HG03095 (cell line): ENCODE measurements at regions not wholly inside any gene's neighbourhood (a gene's known extent, or its start where the extent isn't known, plus 50 kb on each side); places are given as distances from the start of the nearest gene placed in this dataset.
"Not testable (repeated sequence)": the region's sequence is repeated elsewhere in the genome, so short reads cannot be mapped to it uniquely, and the experiment has no call there.

ENCODE experiments used
- ATAC-seq: cut with Tn5 transposase; IDR thresholded peaks from one replicate; pipeline ENCODE4 v1.9.1; 2021; ENCODE audit warnings: moderate library complexity; ENCODE audit not compliant: unreplicated experiment

GRCh38 chr4:119437515-119437914 is 115.6 kb upstream of the FABP2 start:
- ATAC-seq = not testable (repeated sequence)

DNA sequence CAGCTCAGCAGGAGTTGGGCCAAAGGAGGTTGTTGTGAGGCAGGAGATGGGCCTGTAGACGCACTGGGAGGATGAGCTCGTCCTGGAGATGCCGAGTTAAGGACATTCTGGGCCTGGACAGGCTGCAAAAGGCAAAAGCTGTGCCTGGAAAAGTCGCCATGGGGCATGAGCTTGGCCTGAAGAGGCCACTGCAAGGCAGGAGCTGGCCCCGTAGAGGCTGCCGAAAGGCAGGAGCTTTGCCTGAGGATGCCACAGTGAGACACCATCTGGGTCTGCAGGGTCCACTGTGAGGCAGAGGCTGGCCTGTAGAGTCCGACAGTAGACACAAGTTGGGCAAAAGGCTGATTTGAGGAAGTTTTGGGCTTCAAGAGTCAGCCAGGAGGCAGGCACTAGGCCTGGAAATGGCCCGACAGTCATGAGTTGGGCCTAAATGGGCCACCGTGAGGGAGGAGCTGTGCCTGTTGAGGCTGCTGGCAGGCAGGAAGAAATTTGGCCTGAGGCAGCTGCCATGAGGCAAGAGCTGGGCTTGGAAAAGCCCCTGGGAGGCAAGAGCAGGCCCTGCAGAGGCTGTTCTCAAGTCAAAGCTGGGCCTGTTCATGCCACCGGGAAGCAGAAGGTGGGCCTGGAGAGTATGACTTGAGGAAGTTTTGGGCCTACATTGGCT is 86.8 kb upstream of the FABP2 start:
- not testable (repeated sequence) for ATAC-seq

- not testable (repeated sequence) for ATAC-seq
Measured at GRCh38 chr4:119406721-119407460, 85.0 kb upstream of the FABP2 start.

- ATAC-seq = not testable (repeated sequence)
Measured at GRCh38 chr4:119406041-119406440, 84.1 kb upstream of the FABP2 start.

- ATAC-seq = peak; percentile 80
Measured at GRCh38 chr4:119402322-119403308, 80.7 kb upstream of the FABP2 start.

DNA sequence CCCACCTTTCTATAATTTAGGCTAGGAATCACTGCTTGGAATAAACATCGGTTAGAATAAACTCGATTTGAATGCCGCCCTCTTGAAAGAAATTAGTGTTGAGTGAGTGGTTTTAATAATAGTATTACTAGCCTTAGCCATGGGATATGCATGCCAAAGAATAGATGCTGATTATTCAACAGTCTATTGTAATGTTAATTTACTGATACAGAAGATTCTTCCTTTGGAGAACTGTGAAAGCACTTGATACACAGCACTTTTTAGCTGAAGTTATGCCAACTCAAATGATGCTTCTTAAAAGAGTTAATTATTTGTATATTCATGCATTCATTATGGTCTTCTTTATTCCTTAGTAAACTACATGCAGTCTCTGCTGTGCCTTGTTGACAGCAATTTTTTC is 73.8 kb upstream of the FABP2 start:
- ATAC-seq = not testable (repeated sequence)

- ATAC-seq = no peak
Measured at GRCh38 chr4:119394826-119395225, 72.9 kb upstream of the FABP2 start.

- not testable (repeated sequence) for ATAC-seq
Measured at GRCh38 chr4:119388791-119389190, 66.9 kb upstream of the FABP2 start.

DNA sequence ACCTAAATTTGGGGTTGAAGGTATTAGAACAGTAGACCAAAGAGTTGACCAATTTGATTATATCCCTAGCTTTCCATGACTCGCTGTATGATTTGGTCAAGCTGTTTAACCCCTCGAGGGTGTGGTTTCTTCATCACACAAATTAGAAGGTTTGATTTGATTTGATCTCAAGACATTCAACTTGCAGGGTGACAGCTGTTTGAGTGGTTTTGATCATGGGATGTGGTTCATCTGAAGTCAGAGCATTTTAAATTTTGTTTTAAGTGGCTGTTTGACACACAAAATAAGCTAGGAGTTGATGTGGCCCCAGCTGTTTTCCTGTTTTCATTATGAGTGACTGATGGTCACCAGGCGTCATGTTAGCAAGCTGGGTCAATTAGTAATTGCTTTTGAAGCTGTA is 52.7 kb upstream of the FABP2 start:
- ATAC-seq = not testable (repeated sequence)

DNA sequence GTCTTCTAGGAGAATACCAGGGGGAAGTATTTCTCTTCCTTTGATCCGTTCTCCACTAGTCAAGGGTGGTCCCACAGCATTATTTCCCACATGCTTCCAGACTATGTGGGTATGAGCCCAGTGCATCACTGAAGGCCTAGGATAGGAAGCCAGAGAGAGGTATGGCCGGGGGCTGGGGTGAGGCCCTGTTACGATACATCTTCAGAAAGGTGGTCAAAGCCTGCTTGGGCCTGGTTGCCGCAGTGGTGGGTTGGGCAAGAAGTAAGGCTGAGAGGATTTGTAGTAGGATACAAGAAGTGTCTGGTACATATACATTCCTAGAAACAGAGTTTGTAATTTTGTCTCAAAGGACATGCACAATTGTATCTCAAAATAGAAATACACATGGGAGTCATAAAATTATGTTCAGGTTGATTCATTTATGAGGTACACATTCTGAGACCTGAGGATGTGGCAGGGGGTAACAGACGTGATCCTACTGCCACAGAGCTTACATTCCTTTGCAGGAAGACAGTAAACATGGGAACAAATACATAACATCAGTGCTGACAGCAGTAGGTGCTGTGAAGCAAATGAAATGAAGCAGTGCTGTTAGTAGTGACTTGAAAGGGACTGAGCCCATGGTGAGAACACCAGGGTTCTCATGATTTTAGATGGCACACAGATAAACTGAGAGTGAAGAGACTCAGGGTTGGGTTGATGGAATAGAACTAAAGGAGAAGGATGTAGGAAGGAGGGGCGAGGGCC is 50.6 kb upstream of the FABP2 start:
- not testable (repeated sequence) for ATAC-seq
